IMR-90 (cell line): ENCODE measurements at regions not wholly inside any gene's neighbourhood (a gene's known extent, or its start where the extent isn't known, plus 50 kb on each side); places are given as distances from the start of the nearest gene placed in this dataset.

Source experiments
- BHLHE40 ChIP-seq: fragments of 150-350 bp; IDR thresholded peaks from 2 replicates; pipeline ENCODE4 v1.6.1; 2016; ENCODE audit warnings: mild to moderate bottlenecking, low read depth, low read length
- POLR2A ChIP-seq: IDR thresholded peaks from 2 replicates; pipeline ENCODE4 v1.6.1; 2012; ENCODE audit warnings: mild to moderate bottlenecking, low read depth, low read length
- TF ChIP-seq, protein P1 (sequence below): conservative IDR thresholded peaks from 2 replicates; pipeline ENCODE4 v1.5.1; 2012; ENCODE audit warnings: mild to moderate bottlenecking, low read depth, low read length, improper control_type of control experiment

DNA sequence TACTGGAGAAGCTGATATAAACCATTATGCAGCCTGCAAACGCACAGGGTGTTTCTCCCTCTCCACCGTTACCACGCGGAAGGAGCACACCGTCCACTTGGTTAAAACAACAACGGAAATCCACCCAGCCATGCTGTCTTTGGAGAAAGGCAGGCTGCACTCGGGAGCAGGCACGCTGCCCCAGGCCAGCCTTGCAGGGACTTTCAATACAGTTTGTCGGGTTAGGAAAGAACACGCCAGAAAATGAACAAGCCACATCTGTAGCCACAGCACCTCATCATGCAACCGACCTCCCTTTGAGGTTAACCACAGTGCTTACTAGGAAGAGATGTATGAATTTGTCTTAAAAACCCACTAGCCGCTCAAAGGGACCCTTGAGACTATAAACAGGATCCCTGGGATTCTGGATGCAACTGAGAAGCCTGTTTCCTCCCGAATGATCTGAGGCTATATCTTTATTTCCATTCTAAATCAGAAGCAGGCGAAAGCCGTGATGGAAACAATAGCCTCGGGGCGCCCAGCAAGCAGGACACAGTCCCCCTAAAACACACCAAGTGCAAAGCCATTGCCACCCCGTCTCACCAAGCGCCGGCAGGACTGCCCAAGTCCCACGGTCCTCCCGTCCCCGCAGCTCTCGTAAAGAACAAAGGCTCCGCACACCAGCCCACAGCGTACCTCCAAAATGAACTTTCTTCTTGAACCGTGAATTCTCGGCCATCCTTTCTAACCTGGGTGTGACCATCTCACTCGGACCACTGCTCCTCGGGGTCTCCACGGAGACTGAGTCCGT, 318.9 kb downstream of the CTTN start:
- TF ChIP-seq POLR2A = no peak
- TF ChIP-seq BHLHE40 = no peak
- TF ChIP-seq, protein P1, sequence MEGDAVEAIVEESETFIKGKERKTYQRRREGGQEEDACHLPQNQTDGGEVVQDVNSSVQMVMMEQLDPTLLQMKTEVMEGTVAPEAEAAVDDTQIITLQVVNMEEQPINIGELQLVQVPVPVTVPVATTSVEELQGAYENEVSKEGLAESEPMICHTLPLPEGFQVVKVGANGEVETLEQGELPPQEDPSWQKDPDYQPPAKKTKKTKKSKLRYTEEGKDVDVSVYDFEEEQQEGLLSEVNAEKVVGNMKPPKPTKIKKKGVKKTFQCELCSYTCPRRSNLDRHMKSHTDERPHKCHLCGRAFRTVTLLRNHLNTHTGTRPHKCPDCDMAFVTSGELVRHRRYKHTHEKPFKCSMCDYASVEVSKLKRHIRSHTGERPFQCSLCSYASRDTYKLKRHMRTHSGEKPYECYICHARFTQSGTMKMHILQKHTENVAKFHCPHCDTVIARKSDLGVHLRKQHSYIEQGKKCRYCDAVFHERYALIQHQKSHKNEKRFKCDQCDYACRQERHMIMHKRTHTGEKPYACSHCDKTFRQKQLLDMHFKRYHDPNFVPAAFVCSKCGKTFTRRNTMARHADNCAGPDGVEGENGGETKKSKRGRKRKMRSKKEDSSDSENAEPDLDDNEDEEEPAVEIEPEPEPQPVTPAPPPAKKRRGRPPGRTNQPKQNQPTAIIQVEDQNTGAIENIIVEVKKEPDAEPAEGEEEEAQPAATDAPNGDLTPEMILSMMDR = no peak
